Panc1 (cell line): ENCODE measurements at regions not wholly inside any gene's neighbourhood (a gene's known extent, or its start where the extent isn't known, plus 50 kb on each side); places are given as distances from the start of the nearest gene placed in this dataset.

ENCODE experiments used
- ATAC-seq: fragments of 200-7000 bp; cut with Tn5 transposase; 2 replicates; pipeline ENCODE4 v1.9.1; 2020; ENCODE audit warnings: mild to moderate bottlenecking, moderate library complexity
- BruUV-seq: library from RNA; stranded (reverse); fragments of 400-500 nt; replicated peaks from 2 replicates; lab custom pipeline; 2021; lab: Mats Ljungman, UMichigan
- CTCF ChIA-PET: fragments of 300-600 bp; sonication (Branson Sonifier 250); formaldehyde crosslinking; loops from one replicate; lab custom pipeline; 2022; ENCODE audit warnings: antibody characterized with exemption; lab: Charles Lee
- POLR2A ChIA-PET: fragments of 300-600 bp; sonication (Branson Sonifier 250); formaldehyde crosslinking; loops from one replicate; lab custom pipeline; 2022; ENCODE audit warnings: antibody characterized with exemption; lab: Charles Lee
- DNase-seq: peaks from one replicate; pipeline ENCODE4 v3.0.0-alpha.2; 2010; ENCODE audit warnings: low read depth, low spot score
- H3K27ac ChIP-seq: 2 replicates; pipeline ENCODE4 v1.5.1; 2011; ENCODE audit warnings: mild to moderate bottlenecking, low read length, inconsistent platforms
- H3K27me3 ChIP-seq: fragments of 200-500 bp; sonication (Bioruptor generic); 2 replicates; pipeline ENCODE4 v1.6.0; 2014; ENCODE audit warnings: low read length, inconsistent platforms; ENCODE audit not compliant: control insufficient read depth, insufficient read depth
- H3K36me3 ChIP-seq: fragments of 200-500 bp; sonication (Bioruptor generic); 2 replicates; pipeline ENCODE4 v1.5.1; 2014; ENCODE audit warnings: inconsistent platforms, mild to moderate bottlenecking, low read length, moderate library complexity; ENCODE audit not compliant: control insufficient read depth, insufficient read depth
- H3K4me1 ChIP-seq: 2 replicates; pipeline ENCODE4 v1.5.1; 2011; ENCODE audit warnings: inconsistent platforms, mild to moderate bottlenecking, low read length, moderate library complexity; ENCODE audit not compliant: control insufficient read depth, insufficient read depth
- H3K4me3 ChIP-seq, 2 experiments: 2 replicates each; pipeline ENCODE4 v1.5.1; 2011 to 2012; ENCODE audit warnings: low read depth in 2 of 2, low read length in 2 of 2, mild to moderate bottlenecking in 2 of 2, inconsistent platforms in 1 of 2, moderate library complexity in 1 of 2
- H3K9me3 ChIP-seq: fragments of 200-500 bp; sonication (Bioruptor generic); 2 replicates; pipeline ENCODE4 v1.5.1; 2014; ENCODE audit warnings: low read depth, mild to moderate bottlenecking, inconsistent platforms, low read length, moderate library complexity; ENCODE audit not compliant: control insufficient read depth, insufficient read depth
- POLR2AphosphoS5 ChIP-seq: IDR thresholded peaks from 2 replicates; pipeline ENCODE4 v1.6.1; 2012; ENCODE audit warnings: mild to moderate bottlenecking, low read depth, low read length, moderate library complexity
- SIN3A ChIP-seq: IDR thresholded peaks from 2 replicates; pipeline ENCODE4 v1.6.1; 2012; ENCODE audit warnings: low read depth, mild to moderate bottlenecking, low read length, moderate library complexity, borderline replicate concordance; ENCODE audit not compliant: insufficient read depth
- TCF7L2 ChIP-seq: IDR thresholded peaks from 2 replicates; pipeline ENCODE4 v1.6.1; 2011; ENCODE audit warnings: mild to moderate bottlenecking, low read depth, low read length, inconsistent platforms
- in situ Hi-C: cut with HindIII; loops from 2 replicates; pipeline ENCODE4 v1.10.0; 2016; ENCODE audit warnings: low sequenced_read_pairs, low pct_unique_long_range_greater_than_20kb
- intact Hi-C: fragments of 100-400 bp; cut with micrococcal nuclease; formaldehyde crosslinking; loops from one replicate; pipeline ENCODE4 v1.10.0; 2022; ENCODE audit not compliant: unreplicated experiment
- TF ChIP-seq, protein P1 (sequence below), 2 experiments: IDR thresholded peaks; 2 replicates each; pipeline ENCODE4 v1.6.1; 2011 to 2012; ENCODE audit warnings: low read depth in 2 of 2, control low read depth in 1 of 2, low read length in 1 of 2, mild to moderate bottlenecking in 1 of 2, moderate library complexity in 1 of 2; ENCODE audit not compliant: insufficient read depth in 1 of 2
- TF ChIP-seq, protein P2 (sequence below): fragments of 450-650 bp; IDR thresholded peaks from 2 replicates; pipeline ENCODE4 v1.5.1; 2017; ENCODE audit warnings: mild to moderate bottlenecking

DNA sequence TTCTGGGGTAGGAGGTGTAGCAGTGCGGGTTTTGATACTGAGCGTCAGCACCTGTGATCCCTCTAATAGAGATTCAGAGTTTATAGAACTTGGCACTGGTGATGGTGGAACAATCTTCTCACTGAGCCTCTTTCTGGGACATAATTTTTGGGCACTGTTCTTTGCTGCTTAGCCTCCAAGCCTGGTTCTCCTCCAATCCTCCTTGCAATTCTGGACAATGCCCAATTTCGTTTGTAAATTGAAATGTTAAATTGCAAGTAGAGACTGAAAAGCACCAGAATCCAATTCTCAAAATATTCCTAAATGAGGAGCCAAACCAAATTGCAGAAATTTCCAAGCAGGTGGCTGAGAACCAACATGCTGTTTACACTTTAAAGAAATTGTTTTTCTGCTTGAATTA is 149.8 kb upstream of the ABI3BP start:
- Histone ChIP-seq H3K36me3 (no peaks in the 10 kb centered on the region), H3K27ac (no peak overlapping the region), H3K27me3 (no peaks in the 10 kb centered on the region; the same call in 1 of the 2 replicates), H3K4me1 (no peaks in the 10 kb centered on the region), H3K4me3 (no peak overlapping the region), H3K9me3 (no peaks in the 10 kb centered on the region)
- no TSS peak for BruUV-seq
- DNase-seq (no peak), ATAC-seq (no peak)
- TF ChIP-seq, protein P1, sequence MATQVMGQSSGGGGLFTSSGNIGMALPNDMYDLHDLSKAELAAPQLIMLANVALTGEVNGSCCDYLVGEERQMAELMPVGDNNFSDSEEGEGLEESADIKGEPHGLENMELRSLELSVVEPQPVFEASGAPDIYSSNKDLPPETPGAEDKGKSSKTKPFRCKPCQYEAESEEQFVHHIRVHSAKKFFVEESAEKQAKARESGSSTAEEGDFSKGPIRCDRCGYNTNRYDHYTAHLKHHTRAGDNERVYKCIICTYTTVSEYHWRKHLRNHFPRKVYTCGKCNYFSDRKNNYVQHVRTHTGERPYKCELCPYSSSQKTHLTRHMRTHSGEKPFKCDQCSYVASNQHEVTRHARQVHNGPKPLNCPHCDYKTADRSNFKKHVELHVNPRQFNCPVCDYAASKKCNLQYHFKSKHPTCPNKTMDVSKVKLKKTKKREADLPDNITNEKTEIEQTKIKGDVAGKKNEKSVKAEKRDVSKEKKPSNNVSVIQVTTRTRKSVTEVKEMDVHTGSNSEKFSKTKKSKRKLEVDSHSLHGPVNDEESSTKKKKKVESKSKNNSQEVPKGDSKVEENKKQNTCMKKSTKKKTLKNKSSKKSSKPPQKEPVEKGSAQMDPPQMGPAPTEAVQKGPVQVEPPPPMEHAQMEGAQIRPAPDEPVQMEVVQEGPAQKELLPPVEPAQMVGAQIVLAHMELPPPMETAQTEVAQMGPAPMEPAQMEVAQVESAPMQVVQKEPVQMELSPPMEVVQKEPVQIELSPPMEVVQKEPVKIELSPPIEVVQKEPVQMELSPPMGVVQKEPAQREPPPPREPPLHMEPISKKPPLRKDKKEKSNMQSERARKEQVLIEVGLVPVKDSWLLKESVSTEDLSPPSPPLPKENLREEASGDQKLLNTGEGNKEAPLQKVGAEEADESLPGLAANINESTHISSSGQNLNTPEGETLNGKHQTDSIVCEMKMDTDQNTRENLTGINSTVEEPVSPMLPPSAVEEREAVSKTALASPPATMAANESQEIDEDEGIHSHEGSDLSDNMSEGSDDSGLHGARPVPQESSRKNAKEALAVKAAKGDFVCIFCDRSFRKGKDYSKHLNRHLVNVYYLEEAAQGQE (IDR thresholded peaks at IDR 0.05; ENCODE audit: insufficient read depth in 1 of 2, low read depth in 2 of 2, low read length in 1 of 2): no peak
- no peak for TF ChIP-seq POLR2AphosphoS5
- TF ChIP-seq, protein P2, sequence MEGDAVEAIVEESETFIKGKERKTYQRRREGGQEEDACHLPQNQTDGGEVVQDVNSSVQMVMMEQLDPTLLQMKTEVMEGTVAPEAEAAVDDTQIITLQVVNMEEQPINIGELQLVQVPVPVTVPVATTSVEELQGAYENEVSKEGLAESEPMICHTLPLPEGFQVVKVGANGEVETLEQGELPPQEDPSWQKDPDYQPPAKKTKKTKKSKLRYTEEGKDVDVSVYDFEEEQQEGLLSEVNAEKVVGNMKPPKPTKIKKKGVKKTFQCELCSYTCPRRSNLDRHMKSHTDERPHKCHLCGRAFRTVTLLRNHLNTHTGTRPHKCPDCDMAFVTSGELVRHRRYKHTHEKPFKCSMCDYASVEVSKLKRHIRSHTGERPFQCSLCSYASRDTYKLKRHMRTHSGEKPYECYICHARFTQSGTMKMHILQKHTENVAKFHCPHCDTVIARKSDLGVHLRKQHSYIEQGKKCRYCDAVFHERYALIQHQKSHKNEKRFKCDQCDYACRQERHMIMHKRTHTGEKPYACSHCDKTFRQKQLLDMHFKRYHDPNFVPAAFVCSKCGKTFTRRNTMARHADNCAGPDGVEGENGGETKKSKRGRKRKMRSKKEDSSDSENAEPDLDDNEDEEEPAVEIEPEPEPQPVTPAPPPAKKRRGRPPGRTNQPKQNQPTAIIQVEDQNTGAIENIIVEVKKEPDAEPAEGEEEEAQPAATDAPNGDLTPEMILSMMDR: no peak
- no peak for TF ChIP-seq TCF7L2
- no peak for TF ChIP-seq SIN3A
- intact Hi-C loops: no loop called here
- CTCF ChIA-PET: no interaction called here
- in situ Hi-C loops: no loop called here
- POLR2A ChIA-PET: no interaction called here

- Histone ChIP-seq H3K4me1 (no peaks in the 10 kb centered on the region), H3K36me3 (no peaks in the 10 kb centered on the region), H3K4me3 (no peak overlapping the region), H3K27me3 (no peaks in the 10 kb centered on the region; the same call in 1 of the 2 replicates), H3K27ac (no peak overlapping the region), H3K9me3 (no peaks in the 10 kb centered on the region)
- in situ Hi-C loops (no loop called here), intact Hi-C loops (no loop called here)
- DNase-seq (no peak), ATAC-seq (no peak)
- CTCF ChIA-PET: no interaction called here
- POLR2A ChIA-PET: no interaction called here
- BruUV-seq: no TSS peak
- TF ChIP-seq SIN3A (no peak), TCF7L2 (no peak), POLR2AphosphoS5 (no peak)
- TF ChIP-seq, protein P1 (IDR thresholded peaks at IDR 0.05; ENCODE audit: insufficient read depth in 1 of 2, low read depth in 2 of 2, low read length in 1 of 2): no peak
- TF ChIP-seq, protein P2: no peak
Observed at GRCh38 chr3:101142160-101142559, 148.9 kb upstream of the ABI3BP start.
